SKM-1 treated with dmso at 0.1 percent for 144 hours (cell line): ENCODE measurements at regions not wholly inside any gene's neighbourhood (a gene's known extent, or its start where the extent isn't known, plus 50 kb on each side); places are given as distances from the start of the nearest gene placed in this dataset.

ENCODE experiments used
- DNase-seq: peaks from one replicate; lab custom pipeline; 2025; ENCODE audit not compliant: unreplicated experiment; lab: John Stamatoyannopoulos, UW

GRCh38 chr5:112625246-112625645 lies 112.4 kb upstream of the APC start:
- DNase-seq = no peak

GRCh38 chr5:112625689-112626438 lies 111.8 kb upstream of the APC start:
- no peak for DNase-seq

GRCh38 chr5:112626715-112627114 lies 111.0 kb upstream of the APC start:
- DNase-seq = no peak

- DNase-seq = no peak
Measured at GRCh38 chr5:112628214-112628980, 109.3 kb upstream of the APC start.

- DNase-seq = no peak
Measured at GRCh38 chr5:112630246-112631009, 107.3 kb upstream of the APC start.

GRCh38 chr5:112634166-112634565 lies 103.5 kb upstream of the APC start:
- peak; percentile 72 for DNase-seq

- no peak for DNase-seq
Measured at GRCh38 chr5:112634796-112635195, 102.9 kb upstream of the APC start.

GRCh38 chr5:112635276-112635675 lies 102.4 kb upstream of the APC start:
- DNase-seq = no peak

- DNase-seq = no peak
Measured at GRCh38 chr5:112635771-112636731, 101.6 kb upstream of the APC start.

- DNase-seq = no peak
Measured at GRCh38 chr5:112636751-112637150, 100.9 kb upstream of the APC start.

- DNase-seq = no peak
Measured at GRCh38 chr5:112637343-112637742, 100.3 kb upstream of the APC start.

GRCh38 chr5:112640546-112640945 lies 97.1 kb upstream of the APC start:
- DNase-seq = no peak

- no peak for DNase-seq
Measured at GRCh38 chr5:112641515-112642110, 96.1 kb upstream of the APC start.

- no peak for DNase-seq
Measured at GRCh38 chr5:112642885-112643284, 94.8 kb upstream of the APC start.

- DNase-seq = no peak
Measured at GRCh38 chr5:112643339-112643971, 94.2 kb upstream of the APC start.

GRCh38 chr5:112646139-112646936 lies 91.3 kb upstream of the APC start:
- DNase-seq = peak; percentile 18

GRCh38 chr5:112647428-112647827 lies 90.3 kb upstream of the APC start:
- no peak for DNase-seq

GRCh38 chr5:112648264-112648663 lies 89.4 kb upstream of the APC start:
- DNase-seq = no peak

- DNase-seq = no peak
Measured at GRCh38 chr5:112649882-112650281, 87.8 kb upstream of the APC start.
